CD4-positive, alpha-beta T cell (primary cell): ENCODE measurements at regions not wholly inside any gene's neighbourhood (a gene's known extent, or its start where the extent isn't known, plus 50 kb on each side); places are given as distances from the start of the nearest gene placed in this dataset.

Source experiments
- ATAC-seq: fragments of 200-7000 bp; cut with Tn5 transposase; one replicate; pipeline ENCODE4 v1.10.0; 2022; ENCODE audit warnings: mild to moderate bottlenecking; ENCODE audit not compliant: poor library complexity
- CTCF ChIA-PET: fragments of 350-600 bp; sonication (Branson Sonifier 250); formaldehyde crosslinking; loops from one replicate; lab custom pipeline; 2021; ENCODE audit warnings: antibody characterized with exemption, inconsistent platforms; lab: Charles Lee
- POLR2A ChIA-PET: fragments of 350-600 bp; sonication (Branson Sonifier 250); formaldehyde crosslinking; loops from one replicate; lab custom pipeline; 2021; ENCODE audit warnings: antibody characterized with exemption, inconsistent platforms; lab: Charles Lee
- DNase-seq, 14 experiments: peaks; one replicate each; pipeline ENCODE4 v3.0.0-alpha.2; 2013 to 2020; ENCODE audit warnings: mixed read lengths in 2 of 14
- H3K27ac ChIP-seq, 2 donors: one replicate each; pipeline versions ENCODE4 v1.5.1 to v1.7.0; 2013; ENCODE audit warnings: low read length in 2 of 2, low read depth in 1 of 2, mild to moderate bottlenecking in 1 of 2
- H3K27me3 ChIP-seq, 2 experiments: 1 replicate in 1 of 2; 2 replicates in 1 of 2; pipeline versions ENCODE4 v1.6.1 to v1.7.0; 2013; ENCODE audit warnings: low read length in 2 of 2, control low read depth in 1 of 2, mild to moderate bottlenecking in 1 of 2, moderate library complexity in 1 of 2; ENCODE audit not compliant: insufficient read depth in 2 of 2, control insufficient read depth in 1 of 2
- H3K36me3 ChIP-seq: one replicate; pipeline ENCODE4 v1.6.1; 2013; ENCODE audit warnings: low read length, control low read depth; ENCODE audit not compliant: insufficient read depth
- H3K4me1 ChIP-seq: one replicate; pipeline ENCODE4 v1.6.1; 2013; ENCODE audit warnings: low read length, control low read depth; ENCODE audit not compliant: insufficient read depth
- H3K4me3 ChIP-seq: one replicate; pipeline ENCODE4 v1.5.1; 2013; ENCODE audit warnings: mild to moderate bottlenecking, low read length, moderate library complexity
- H3K9me3 ChIP-seq, 2 experiments: 1 replicate in 1 of 2; 2 replicates in 1 of 2; pipeline versions ENCODE4 v1.6.1 to v1.7.0; 2013; ENCODE audit warnings: low read length in 2 of 2, mild to moderate bottlenecking in 2 of 2, control low read depth in 1 of 2, moderate library complexity in 1 of 2; ENCODE audit not compliant: control insufficient read depth in 1 of 2, insufficient read depth in 1 of 2
- H3K27ac Mint-ChIP-seq: one replicate; pipeline ENCODE4 v1.8.0; 2020; ENCODE audit warnings: mixed read lengths
- H3K27me3 Mint-ChIP-seq: one replicate; pipeline ENCODE4 v1.8.0; 2021; ENCODE audit warnings: mixed read lengths
- H3K36me3 Mint-ChIP-seq: one replicate; pipeline ENCODE4 v1.8.0; 2021; ENCODE audit warnings: low read depth, mixed read lengths
- H3K4me1 Mint-ChIP-seq: one replicate; pipeline ENCODE4 v1.8.0; 2021; ENCODE audit warnings: low read depth, mixed read lengths
- H3K4me3 Mint-ChIP-seq: one replicate; pipeline ENCODE4 v1.8.0; 2020; ENCODE audit warnings: mild to moderate bottlenecking, mixed read lengths
- H3K9me3 Mint-ChIP-seq: one replicate; pipeline ENCODE4 v1.8.0; 2020; ENCODE audit warnings: mixed read lengths
- CTCF ChIP-seq: fragments of 200-600 bp; IDR thresholded peaks from one replicate; pipeline ENCODE4 v1.8.0; 2022; ENCODE audit warnings: antibody characterized with exemption, mild to moderate bottlenecking
- intact Hi-C, 2 experiments: fragments of 100-400 bp; cut with DNase I in 1 of 2; cut with micrococcal nuclease in 1 of 2; formaldehyde crosslinking; loops; one replicate each; pipeline versions ENCODE4 v1.15.1 to v1.9.0; 2023 to 2025; cut with DNase I, micrococcal nuclease

GRCh38 chr15:62428259-62428658, 263.2 kb upstream of the C2CD4B start:
- DNase-seq (no peak), ATAC-seq (no peak)
- Histone ChIP-seq H3K27ac (no peak overlapping the region), H3K4me3 (no peak overlapping the region), H3K9me3 (no peaks in the 10 kb centered on the region), H3K36me3 (no peaks in the 10 kb centered on the region), H3K27me3 (no peaks in the 10 kb centered on the region), H3K4me1 (no peaks in the 10 kb centered on the region)
- TF ChIP-seq CTCF: no peak
- Mint-ChIP-seq H3K36me3 (no peaks in the 10 kb centered on the region), H3K4me3 (no peak overlapping the region), H3K27me3 (peaks cover 4% of the 10 kb centered on the region), H3K9me3 (no peaks in the 10 kb centered on the region), H3K27ac (no peak overlapping the region), H3K4me1 (no peaks in the 10 kb centered on the region)
- ChIA-PET POLR2A (no interaction called here), CTCF (no interaction called here)
- intact Hi-C loops: no loop called here

GRCh38 chr15:62428851-62429598, 263.9 kb upstream of the C2CD4B start:
- Histone ChIP-seq H3K9me3 (no peaks in the 10 kb centered on the region), H3K4me3 (no peak overlapping the region), H3K36me3 (no peaks in the 10 kb centered on the region), H3K27me3 (no peaks in the 10 kb centered on the region), H3K27ac (no peak overlapping the region), H3K4me1 (no peaks in the 10 kb centered on the region)
- Mint-ChIP-seq H3K36me3 (no peaks in the 10 kb centered on the region), H3K27me3 (peaks cover 4% of the 10 kb centered on the region), H3K4me3 (no peak overlapping the region), H3K27ac (no peak overlapping the region), H3K4me1 (no peaks in the 10 kb centered on the region), H3K9me3 (no peaks in the 10 kb centered on the region)
- ChIA-PET CTCF (no interaction called here), POLR2A (no interaction called here)
- DNase-seq: no peak
- no peak for ATAC-seq
- intact Hi-C loops: no loop called here
- TF ChIP-seq CTCF: no peak

GRCh38 chr15:62430056-62430455, 265.0 kb upstream of the C2CD4B start:
- CTCF ChIA-PET: no interaction called here
- no peaks in the 10 kb centered on the region for H3K4me1 Mint-ChIP-seq
- H3K27ac Mint-ChIP-seq: no peak overlapping the region
- Histone ChIP-seq H3K36me3 (no peaks in the 10 kb centered on the region), H3K9me3 (no peaks in the 10 kb centered on the region), H3K27me3 (no peaks in the 10 kb centered on the region), H3K27ac (no peak overlapping the region), H3K4me1 (no peaks in the 10 kb centered on the region), H3K4me3 (no peak overlapping the region)
- intact Hi-C loops: no loop called here
- no peak overlapping the region for H3K4me3 Mint-ChIP-seq
- ATAC-seq (no peak), DNase-seq (no peak)
- no peak for TF ChIP-seq CTCF
- POLR2A ChIA-PET: no interaction called here
- H3K27me3 Mint-ChIP-seq: peaks cover 4% of the 10 kb centered on the region
- no peaks in the 10 kb centered on the region for H3K9me3 Mint-ChIP-seq
- no peaks in the 10 kb centered on the region for H3K36me3 Mint-ChIP-seq
